IMR-90 (cell line): ENCODE measurements at regions not wholly inside any gene's neighbourhood (a gene's known extent, or its start where the extent isn't known, plus 50 kb on each side); places are given as distances from the start of the nearest gene placed in this dataset.

Source experiments
- ATAC-seq: fragments of 200-7000 bp; cut with Tn5 transposase; 2 replicates; pipeline ENCODE4 v1.9.1; 2020; ENCODE audit warnings: low read depth, mild to moderate bottlenecking, moderate library complexity
- BruUV-seq: library from RNA; stranded (reverse); fragments of 400-500 nt; replicated peaks from 2 replicates; lab custom pipeline; 2021; lab: Mats Ljungman, UMichigan
- CTCF ChIA-PET: fragments of 300-600 bp; formaldehyde crosslinking; extraction: SDS; loops from one replicate; lab custom pipeline; 2021; ENCODE audit warnings: antibody characterized with exemption; lab: Yijun Ruan, JAX
- POLR2A ChIA-PET: fragments of 300-600 bp; sonication (Branson Sonifier 250); formaldehyde crosslinking; loops from one replicate; lab custom pipeline; 2022; ENCODE audit warnings: antibody characterized with exemption; ENCODE audit not compliant: unreplicated experiment; lab: Charles Lee
- DNase-seq: peaks from one replicate; pipeline ENCODE4 v3.0.0; 2013
- H2AFZ ChIP-seq: replicated peaks from 2 replicates; pipeline ENCODE3; 2013; ENCODE audit warnings: low read length, mild to moderate bottlenecking; ENCODE audit not compliant: poor library complexity
- H2AK5ac ChIP-seq: 2 replicates; pipeline ENCODE4 v1.6.1; 2013; ENCODE audit warnings: low read depth, low read length, inconsistent platforms
- H2AK9ac ChIP-seq: replicated peaks from 2 replicates; pipeline ENCODE3; 2013; ENCODE audit warnings: mild to moderate bottlenecking, low read depth, low read length, moderate library complexity; ENCODE audit not compliant: poor library complexity
- H2BK120ac ChIP-seq: 2 replicates; pipeline ENCODE4 v1.6.1; 2013; ENCODE audit warnings: low read depth, low read length, inconsistent platforms
- H2BK15ac ChIP-seq: 3 replicates; pipeline ENCODE4 v1.6.1; 2013; ENCODE audit warnings: low read depth, low read length, inconsistent platforms
- H2BK20ac ChIP-seq: 2 replicates; pipeline ENCODE4 v1.6.1; 2013; ENCODE audit warnings: low read depth, mild to moderate bottlenecking, inconsistent platforms, low read length, moderate library complexity
- H2BK5ac ChIP-seq: 2 replicates; pipeline ENCODE4 v1.6.1; 2013; ENCODE audit warnings: mild to moderate bottlenecking, low read depth, low read length, inconsistent platforms; ENCODE audit not compliant: poor library complexity, severe bottlenecking
- H3K14ac ChIP-seq: replicated peaks from 2 replicates; pipeline ENCODE4 v1.6.1; 2013; ENCODE audit warnings: low read depth, low read length, inconsistent platforms
- H3K18ac ChIP-seq: 2 replicates; pipeline ENCODE4 v1.6.1; 2013; ENCODE audit warnings: low read depth, low read length, control low read depth
- H3K23ac ChIP-seq: 2 replicates; pipeline ENCODE4 v1.6.1; 2013; ENCODE audit warnings: low read depth, low read length, inconsistent platforms
- H3K27ac ChIP-seq: 2 replicates; pipeline ENCODE4 v1.5.1; 2013; ENCODE audit warnings: mild to moderate bottlenecking, control low read depth, low read length; ENCODE audit not compliant: insufficient read depth
- H3K27me3 ChIP-seq: 2 replicates; pipeline ENCODE4 v1.6.1; 2013; ENCODE audit warnings: low read length; ENCODE audit not compliant: control insufficient read depth, insufficient read depth
- H3K36me3 ChIP-seq: 2 replicates; pipeline ENCODE4 v1.6.1; 2013; ENCODE audit warnings: low read length, mixed read lengths; ENCODE audit not compliant: control insufficient read depth, insufficient read depth
- H3K4ac ChIP-seq: 2 replicates; pipeline ENCODE4 v1.6.1; 2013; ENCODE audit warnings: low read depth, low read length, inconsistent platforms
- H3K4me1 ChIP-seq: 2 replicates; pipeline ENCODE4 v1.6.1; 2013; ENCODE audit warnings: low read length, mixed read lengths; ENCODE audit not compliant: control insufficient read depth, insufficient read depth
- H3K4me2 ChIP-seq: 2 replicates; pipeline ENCODE4 v1.6.1; 2013; ENCODE audit warnings: low read depth, mild to moderate bottlenecking, control low read depth, low read length, moderate library complexity
- H3K4me3 ChIP-seq: 2 replicates; pipeline ENCODE4 v1.5.1; 2013; ENCODE audit warnings: low read depth, mild to moderate bottlenecking, control low read depth, low read length, moderate library complexity; ENCODE audit not compliant: insufficient read depth
- H3K56ac ChIP-seq: 2 replicates; pipeline ENCODE4 v1.6.1; 2013; ENCODE audit warnings: low read length, inconsistent platforms; ENCODE audit not compliant: insufficient read depth; ENCODE audit errors: extremely low read depth
- H3K79me1 ChIP-seq, 2 experiments: 2 replicates each; pipeline ENCODE4 v1.6.1; 2013; ENCODE audit warnings: low read length in 2 of 2, inconsistent platforms in 1 of 2, low read depth in 1 of 2
- H3K9ac ChIP-seq: 2 replicates; pipeline ENCODE4 v1.6.1; 2013; ENCODE audit warnings: low read depth, low read length, control low read depth
- H3K9me1 ChIP-seq: 2 replicates; pipeline ENCODE4 v1.6.1; 2013; ENCODE audit warnings: low read length, inconsistent platforms; ENCODE audit not compliant: insufficient read depth
- H3K9me3 ChIP-seq: 2 replicates; pipeline ENCODE4 v1.6.1; 2013; ENCODE audit warnings: low read length; ENCODE audit not compliant: control insufficient read depth, insufficient read depth
- H4K20me1 ChIP-seq: 2 replicates; pipeline ENCODE4 v1.6.1; 2013; ENCODE audit warnings: low read length, inconsistent platforms; ENCODE audit not compliant: insufficient read depth
- H4K5ac ChIP-seq: 2 replicates; pipeline ENCODE4 v1.6.1; 2013; ENCODE audit warnings: mild to moderate bottlenecking, low read depth, low read length, control low read depth
- H4K8ac ChIP-seq, 2 experiments: 2 replicates each; pipeline ENCODE4 v1.6.1; 2013; ENCODE audit warnings: low read depth in 2 of 2, low read length in 2 of 2, control low read depth in 1 of 2, inconsistent platforms in 1 of 2
- H4K91ac ChIP-seq: 2 replicates; pipeline ENCODE4 v1.6.1; 2013; ENCODE audit warnings: low read depth, low read length, inconsistent platforms; ENCODE audit not compliant: insufficient read depth
- CHD1 ChIP-seq: IDR thresholded peaks from 2 replicates; pipeline ENCODE4 v1.6.1; 2012; ENCODE audit warnings: low read depth, low read length, improper control_type of control experiment
- ELK1 ChIP-seq: fragments of 150-350 bp; IDR thresholded peaks from 2 replicates; pipeline ENCODE4 v1.6.1; 2016; ENCODE audit warnings: low read depth, mild to moderate bottlenecking, low read length, moderate library complexity, borderline replicate concordance
- MXI1 ChIP-seq: IDR thresholded peaks from 2 replicates; pipeline ENCODE4 v1.6.1; 2012; ENCODE audit warnings: low read depth, mild to moderate bottlenecking, low read length, moderate library complexity, borderline replicate concordance
- POLR2A ChIP-seq: IDR thresholded peaks from 2 replicates; pipeline ENCODE4 v1.6.1; 2012; ENCODE audit warnings: mild to moderate bottlenecking, low read depth, low read length
- RAD21 ChIP-seq: IDR thresholded peaks from 2 replicates; pipeline ENCODE4 v1.6.1; 2012; ENCODE audit warnings: low read length, improper control_type of control experiment
- RFX5 ChIP-seq: IDR thresholded peaks from 2 replicates; pipeline ENCODE4 v1.8.0; 2012; ENCODE audit warnings: low read depth, mild to moderate bottlenecking, low read length, moderate library complexity
- SMC3 ChIP-seq: fragments of 150-350 bp; IDR thresholded peaks from 2 replicates; pipeline ENCODE4 v1.6.1; 2016; ENCODE audit warnings: low read depth, mild to moderate bottlenecking, antibody characterized with exemption, low read length, moderate library complexity
- WGBS, 2 experiments: methylation state at CpG; one replicate each; pipeline versions ENCODE4 v1.1.5 to v1.1.7; 2013; ENCODE audit warnings: missing lambda C conversion rate in 2 of 2; ENCODE audit not compliant: insufficient read length in 1 of 2; ENCODE audit errors: extremely low coverage in 2 of 2; 5-methylcytosine and 5-hydroxymethylcytosine counted together
- dilution Hi-C: fragments of 300-500 bp; cut with HindIII; formaldehyde crosslinking; loops from one replicate; pipeline ENCODE4 v1.14.3; 2018; ENCODE audit warnings: low sequenced_read_pairs; ENCODE audit not compliant: unreplicated experiment
- in situ Hi-C: fragments of 300-500 bp; cut with MboI; formaldehyde crosslinking; loops from 3 replicates; pipeline ENCODE4 v1.14.3; 2019; ENCODE audit warnings: low sequenced_read_pairs, inconsistent platforms, mixed read lengths
- intact Hi-C: fragments of 100-400 bp; cut with micrococcal nuclease; formaldehyde crosslinking; loops from 2 replicates; pipeline ENCODE4 v1.10.0; 2022

- H3K27me3 ChIP-seq: no peaks in the 10 kb centered on the region
- H2BK120ac ChIP-seq: no peak overlapping the region
- no peak overlapping the region for H3K14ac ChIP-seq
- no peak overlapping the region for H3K9ac ChIP-seq
- ChIA-PET POLR2A (no interaction called here), CTCF (no interaction called here)
- no peak for DNase-seq
- H3K4ac ChIP-seq: no peak overlapping the region
- ATAC-seq: no peak
- TF ChIP-seq MXI1 (no peak), SMC3 (no peak), POLR2A (no peak), ELK1 (no peak), CHD1 (no peak), RFX5 (no peak), RAD21 (no peak)
- H4K20me1 ChIP-seq: no peaks in the 10 kb centered on the region
- no peak overlapping the region for H2BK5ac ChIP-seq
- no peak overlapping the region for H4K8ac ChIP-seq
- H2BK15ac ChIP-seq: no peak overlapping the region
- no peak overlapping the region for H2AFZ ChIP-seq
- in situ Hi-C loops: no loop called here
- H3K4me2 ChIP-seq: no peak overlapping the region
- dilution Hi-C loops: no loop called here
- BruUV-seq: no TSS peak
- no peak overlapping the region for H3K56ac ChIP-seq
- intact Hi-C loops: no loop called here
- no peak overlapping the region for H3K4me3 ChIP-seq
- no peaks in the 10 kb centered on the region for H3K36me3 ChIP-seq
- no peaks in the 10 kb centered on the region for H3K9me1 ChIP-seq
- H3K18ac ChIP-seq: no peak overlapping the region
- H3K4me1 ChIP-seq: no peaks in the 10 kb centered on the region
- no peak overlapping the region for H3K23ac ChIP-seq
- H3K9me3 ChIP-seq: no peaks in the 10 kb centered on the region
- H2AK9ac ChIP-seq: no peak overlapping the region
- no peaks in the 10 kb centered on the region for H3K79me1 ChIP-seq
- H2AK5ac ChIP-seq: no peak overlapping the region
- no peak overlapping the region for H2BK20ac ChIP-seq
- H3K27ac ChIP-seq: no peak overlapping the region
- H4K91ac ChIP-seq: no peak overlapping the region
- no peak overlapping the region for H4K5ac ChIP-seq
- no CpG with 5 or more reads among the region's 6 CpGs for WGBS, 2 experiments
These were observed 120.5 kb downstream of the RFX6 start for GRCh38 chr6:116997496-116997895.
